Keratinocyte (primary cell): ENCODE measurements at regions not wholly inside any gene's neighbourhood (a gene's known extent, or its start where the extent isn't known, plus 50 kb on each side); places are given as distances from the start of the nearest gene placed in this dataset.
A peak's percentile ranks its signal among the peaks of the same experiment; 100 is the strongest.

Experiments
- DNase-seq: peaks from one replicate; pipeline ENCODE4 v3.0.0-alpha.2; 2011; ENCODE audit warnings: low read depth, missing footprints, low spot score
- FAIRE-seq: peaks from 2 replicates; lab custom pipeline; 2011; peaks lifted over from hg19 to GRCh38; lab: Jason Lieb, UNC
- H2AFZ ChIP-seq: 2 replicates; pipeline ENCODE4 v1.6.0; 2012; ENCODE audit warnings: low read length, control low read depth, inconsistent platforms; ENCODE audit not compliant: control insufficient read depth
- H3K27ac ChIP-seq: 2 replicates; pipeline ENCODE4 v1.5.1; 2011; ENCODE audit warnings: low read length; ENCODE audit not compliant: control insufficient read depth, insufficient read depth
- H3K27me3 ChIP-seq: 3 replicates; pipeline ENCODE4 v1.6.0; 2011; ENCODE audit warnings: low read length; ENCODE audit not compliant: control insufficient read depth, insufficient read depth; ENCODE audit errors: extremely low read depth
- H3K36me3 ChIP-seq, 2 experiments: 2 replicates in 1 of 2; 3 replicates in 1 of 2; pipeline ENCODE4 v1.5.1; 2011; ENCODE audit warnings: low read length in 2 of 2, mild to moderate bottlenecking in 1 of 2; ENCODE audit not compliant: control insufficient read depth in 2 of 2, insufficient read depth in 2 of 2; ENCODE audit errors: extremely low read depth in 1 of 2
- H3K4me1 ChIP-seq: 3 replicates; pipeline ENCODE4 v1.5.1; 2011; ENCODE audit warnings: low read length; ENCODE audit not compliant: control insufficient read depth, insufficient read depth; ENCODE audit errors: extremely low read depth
- H3K4me2 ChIP-seq: 3 replicates; pipeline ENCODE4 v1.6.0; 2011; ENCODE audit warnings: low read depth, low read length; ENCODE audit not compliant: control insufficient read depth, insufficient read depth; ENCODE audit errors: extremely low read depth
- H3K4me3 ChIP-seq, 3 experiments: fragments of 200-600 bp in 1 of 3; sonication (generic) in 1 of 3; 2 replicates in 2 of 3; 3 replicates in 1 of 3; pipeline ENCODE4 v1.5.1; 2011 to 2016; ENCODE audit warnings: low read length in 3 of 3, mild to moderate bottlenecking in 3 of 3, control low read depth in 2 of 3, inconsistent platforms in 1 of 3, low read depth in 1 of 3, mixed read lengths in 1 of 3, mixed run types in 1 of 3, moderate library complexity in 1 of 3; ENCODE audit not compliant: control insufficient read depth in 2 of 3, insufficient read depth in 2 of 3; ENCODE audit errors: extremely low read depth in 1 of 3
- H3K79me2 ChIP-seq: 2 replicates; pipeline ENCODE4 v1.6.0; 2012; ENCODE audit warnings: low read length; ENCODE audit not compliant: control insufficient read depth, insufficient read depth
- H3K9ac ChIP-seq: 3 replicates; pipeline ENCODE4 v1.6.0; 2011; ENCODE audit warnings: low read length; ENCODE audit not compliant: control insufficient read depth, insufficient read depth; ENCODE audit errors: extremely low read depth
- H3K9me1 ChIP-seq: 3 replicates; pipeline ENCODE4 v1.6.0; 2011; ENCODE audit warnings: low read length; ENCODE audit not compliant: control insufficient read depth, insufficient read depth; ENCODE audit errors: extremely low read depth
- H3K9me3 ChIP-seq: 2 replicates; pipeline ENCODE4 v1.5.1; 2012; ENCODE audit warnings: low read depth, low read length; ENCODE audit not compliant: control insufficient read depth
- H4K20me1 ChIP-seq: 3 replicates; pipeline ENCODE4 v1.6.0; 2011; ENCODE audit warnings: low read length; ENCODE audit not compliant: control insufficient read depth, insufficient read depth; ENCODE audit errors: extremely low read depth
- CTCF ChIP-seq, 3 experiments: IDR thresholded peaks in 1 of 3; conservative IDR thresholded peaks in 1 of 3; optimal IDR thresholded peaks in 1 of 3; 2 replicates in 2 of 3; 3 replicates in 1 of 3; pipeline versions ENCODE3 to v1.5.1; 2011; ENCODE audit warnings: low read length in 3 of 3, mild to moderate bottlenecking in 3 of 3, moderate library complexity in 2 of 3, control low read depth in 1 of 3, inconsistent platforms in 1 of 3; ENCODE audit not compliant: insufficient read depth in 2 of 3; ENCODE audit errors: extremely low read depth in 1 of 3
- EZH2 ChIP-seq: IDR thresholded peaks from one replicate; pipeline ENCODE4 v1.6.1; 2012; ENCODE audit warnings: inconsistent platforms, mild to moderate bottlenecking, low read length, moderate library complexity
- dilution Hi-C: fragments of 300-500 bp; cut with MboI; formaldehyde crosslinking; loops from one replicate; pipeline ENCODE4 v1.7.0; 2020; ENCODE audit warnings: low sequenced_read_pairs; ENCODE audit not compliant: extremely low pct_ligation_motif_present

GRCh38 chr18:2302628-2303516 is 268.4 kb downstream of the METTL4 start:
- Histone ChIP-seq H3K4me1 (peaks cover 33% of the 10 kb centered on the region), H3K9ac (peak overlapping the region; percentile 41), H3K36me3 (no peaks in the 10 kb centered on the region), H3K27ac (peak overlapping the region; percentile 79), H3K79me2 (no peaks in the 10 kb centered on the region), H4K20me1 (no peaks in the 10 kb centered on the region), H3K4me3 (peak overlapping the region in 2 of 3 experiments; percentile 12 to 22), H3K4me2 (peak overlapping the region; percentile 71), H3K9me1 (no peaks in the 10 kb centered on the region), H3K9me3 (no peaks in the 10 kb centered on the region), H3K27me3 (no peaks in the 10 kb centered on the region), H2AFZ (peak overlapping the region; percentile 39)
- DNase-seq (peak; percentile 25), FAIRE-seq (peak; percentile 83)
- dilution Hi-C loops: no loop called here
- TF ChIP-seq CTCF (optimal IDR thresholded peaks at IDR 0.05 in 1 of 3, IDR thresholded peaks at IDR 0.05 in 1 of 3, conservative IDR thresholded peaks at IDR 0.05 in 1 of 3; ENCODE audit: extremely low read depth in 1 of 3, insufficient read depth in 2 of 3, low read length in 3 of 3): no peak
- no peak for TF ChIP-seq EZH2

- no peak for DNase-seq
- FAIRE-seq: peak; percentile 49
These were observed 267.6 kb downstream of the METTL4 start for GRCh38 chr18:2303517-2304238.

More at GRCh38 chr18:2303517-2304238, 267.6 kb downstream of the METTL4 start:
- Histone ChIP-seq H3K9me3 (no peaks in the 10 kb centered on the region), H3K4me1 (peaks cover 33% of the 10 kb centered on the region), H3K9ac (no peak overlapping the region), H3K79me2 (no peaks in the 10 kb centered on the region), H3K27ac (peak overlapping the region; percentile 79), H3K27me3 (no peaks in the 10 kb centered on the region), H3K4me2 (peak overlapping the region; percentile 71), H3K4me3 (peak overlapping the region in 1 of 3 experiments; percentile 30), H3K36me3 (no peaks in the 10 kb centered on the region), H2AFZ (peak overlapping the region; percentile 56), H4K20me1 (no peaks in the 10 kb centered on the region), H3K9me1 (no peaks in the 10 kb centered on the region)
- TF ChIP-seq CTCF (optimal IDR thresholded peaks at IDR 0.05 in 1 of 3, IDR thresholded peaks at IDR 0.05 in 1 of 3, conservative IDR thresholded peaks at IDR 0.05 in 1 of 3; ENCODE audit: extremely low read depth in 1 of 3, insufficient read depth in 2 of 3, low read length in 3 of 3) (no peak), EZH2 (no peak)
- dilution Hi-C loops: no loop called here
